MM.1S (cell line): ENCODE measurements at regions not wholly inside any gene's neighbourhood (a gene's known extent, or its start where the extent isn't known, plus 50 kb on each side); places are given as distances from the start of the nearest gene placed in this dataset.

Source experiments
- DNase-seq: peaks from one replicate; pipeline ENCODE4 v3.0.0-alpha.2; 2015
- H2AFZ ChIP-seq: fragments of 300-600 bp; sonication (generic); 2 replicates; pipeline ENCODE4 v1.6.0; 2016; ENCODE audit warnings: antibody characterized with exemption, low read length
- H3F3A ChIP-seq: fragments of 300-600 bp; sonication (generic); 2 replicates; pipeline ENCODE4 v1.6.1; 2016; ENCODE audit warnings: mild to moderate bottlenecking, antibody characterized with exemption, low read length, moderate library complexity, mixed read lengths; ENCODE audit not compliant: insufficient read depth
- H3K27ac ChIP-seq: fragments of 300-600 bp; sonication (generic); 2 replicates; pipeline ENCODE4 v1.5.1; 2016; ENCODE audit warnings: mild to moderate bottlenecking, low read length
- H3K27me3 ChIP-seq: fragments of 300-600 bp; sonication (generic); replicated peaks from 2 replicates; pipeline ENCODE4 v1.6.0; 2016; ENCODE audit warnings: low read length; ENCODE audit not compliant: insufficient read depth
- H3K36me3 ChIP-seq: fragments of 300-600 bp; sonication (generic); replicated peaks from 2 replicates; pipeline ENCODE4 v1.6.1; 2016; ENCODE audit warnings: mild to moderate bottlenecking, low read length, mixed read lengths; ENCODE audit not compliant: insufficient read depth
- H3K4me1 ChIP-seq: fragments of 300-600 bp; sonication (generic); 2 replicates; pipeline ENCODE4 v1.6.1; 2016; ENCODE audit warnings: low read length, mixed read lengths
- H3K4me2 ChIP-seq: fragments of 300-600 bp; sonication (generic); 2 replicates; pipeline ENCODE4 v1.6.0; 2016; ENCODE audit warnings: low read depth, low read length
- H3K4me3 ChIP-seq: fragments of 300-600 bp; sonication (generic); 2 replicates; pipeline ENCODE4 v1.5.1; 2016; ENCODE audit warnings: low read length, mixed read lengths
- H3K79me2 ChIP-seq: fragments of 300-600 bp; sonication (generic); 2 replicates; pipeline ENCODE4 v1.6.1; 2016; ENCODE audit warnings: mixed run types, low read length, mixed read lengths
- H3K9ac ChIP-seq: fragments of 300-600 bp; sonication (generic); 2 replicates; pipeline ENCODE4 v1.6.1; 2016; ENCODE audit warnings: low read length, mixed read lengths
- H3K9me2 ChIP-seq: fragments of 300-600 bp; sonication (generic); replicated peaks from 2 replicates; pipeline ENCODE4 v1.6.1; 2016; ENCODE audit warnings: mild to moderate bottlenecking, low read length, mixed read lengths; ENCODE audit not compliant: insufficient read depth
- H3K9me3 ChIP-seq: fragments of 300-600 bp; sonication (generic); replicated peaks from 2 replicates; pipeline ENCODE4 v1.6.1; 2016; ENCODE audit warnings: mild to moderate bottlenecking, low read length, mixed read lengths; ENCODE audit not compliant: insufficient read depth
- H4K20me1 ChIP-seq: fragments of 300-600 bp; sonication (generic); 2 replicates; pipeline ENCODE4 v1.6.1; 2016; ENCODE audit warnings: mild to moderate bottlenecking, low read length, moderate library complexity, mixed read lengths; ENCODE audit not compliant: insufficient read depth
- EZH2 ChIP-seq: fragments of 300-600 bp; sonication (generic); optimal IDR thresholded peaks from 2 replicates; pipeline ENCODE3; 2017; ENCODE audit warnings: low read depth, mild to moderate bottlenecking, antibody characterized with exemption, low read length, mixed read lengths
- EZH2phosphoT487 ChIP-seq: fragments of 300-600 bp; sonication (generic); IDR thresholded peaks from 2 replicates; pipeline ENCODE4 v1.6.1; 2018; ENCODE audit warnings: antibody characterized with exemption, low read length
- TF ChIP-seq, protein P1 (sequence below): fragments of 300-600 bp; sonication (generic); IDR thresholded peaks from 2 replicates; pipeline ENCODE4 v1.5.1; 2016; ENCODE audit warnings: antibody characterized with exemption, low read length, mixed read lengths

DNA sequence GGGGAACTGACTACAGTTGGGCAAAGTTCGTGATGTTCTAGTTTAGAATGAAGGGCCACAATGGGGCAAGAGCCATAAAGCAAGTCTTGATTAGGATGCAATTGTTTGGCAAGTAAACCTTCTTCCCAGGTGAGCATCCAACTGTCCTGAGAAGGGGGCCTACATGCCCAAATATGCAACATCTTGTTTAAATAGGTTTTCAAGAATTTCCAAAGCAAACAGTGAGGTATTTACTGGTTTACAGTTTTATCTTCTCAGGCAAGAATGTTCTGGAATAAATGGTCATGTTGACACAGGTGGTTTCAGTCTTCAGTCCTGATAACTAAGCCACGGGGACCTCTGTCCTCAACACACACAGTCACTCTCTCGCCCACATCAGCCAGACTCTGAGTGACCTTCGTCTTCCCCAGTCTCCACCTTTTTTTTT, 90.3 kb upstream of the FAM174B start:
- no peaks in the 10 kb centered on the region for H3K9me3 ChIP-seq
- TF ChIP-seq EZH2 (no peak), EZH2phosphoT487 (no peak)
- TF ChIP-seq, protein P1, sequence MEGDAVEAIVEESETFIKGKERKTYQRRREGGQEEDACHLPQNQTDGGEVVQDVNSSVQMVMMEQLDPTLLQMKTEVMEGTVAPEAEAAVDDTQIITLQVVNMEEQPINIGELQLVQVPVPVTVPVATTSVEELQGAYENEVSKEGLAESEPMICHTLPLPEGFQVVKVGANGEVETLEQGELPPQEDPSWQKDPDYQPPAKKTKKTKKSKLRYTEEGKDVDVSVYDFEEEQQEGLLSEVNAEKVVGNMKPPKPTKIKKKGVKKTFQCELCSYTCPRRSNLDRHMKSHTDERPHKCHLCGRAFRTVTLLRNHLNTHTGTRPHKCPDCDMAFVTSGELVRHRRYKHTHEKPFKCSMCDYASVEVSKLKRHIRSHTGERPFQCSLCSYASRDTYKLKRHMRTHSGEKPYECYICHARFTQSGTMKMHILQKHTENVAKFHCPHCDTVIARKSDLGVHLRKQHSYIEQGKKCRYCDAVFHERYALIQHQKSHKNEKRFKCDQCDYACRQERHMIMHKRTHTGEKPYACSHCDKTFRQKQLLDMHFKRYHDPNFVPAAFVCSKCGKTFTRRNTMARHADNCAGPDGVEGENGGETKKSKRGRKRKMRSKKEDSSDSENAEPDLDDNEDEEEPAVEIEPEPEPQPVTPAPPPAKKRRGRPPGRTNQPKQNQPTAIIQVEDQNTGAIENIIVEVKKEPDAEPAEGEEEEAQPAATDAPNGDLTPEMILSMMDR, result no peak
- no peak overlapping the region for H3K27ac ChIP-seq
- no peaks in the 10 kb centered on the region for H3K4me1 ChIP-seq
- no peak overlapping the region for H3K4me3 ChIP-seq
- H3K9me2 ChIP-seq, result no peaks in the 10 kb centered on the region
- no peaks in the 10 kb centered on the region for H3F3A ChIP-seq
- H3K36me3 ChIP-seq, result no peaks in the 10 kb centered on the region
- H3K79me2 ChIP-seq, result no peaks in the 10 kb centered on the region
- H4K20me1 ChIP-seq, result no peaks in the 10 kb centered on the region
- H3K4me2 ChIP-seq, result no peak overlapping the region
- H3K9ac ChIP-seq, result no peak overlapping the region
- H2AFZ ChIP-seq, result no peak overlapping the region
- no peak for DNase-seq
- H3K27me3 ChIP-seq, result no peaks in the 10 kb centered on the region

DNA sequence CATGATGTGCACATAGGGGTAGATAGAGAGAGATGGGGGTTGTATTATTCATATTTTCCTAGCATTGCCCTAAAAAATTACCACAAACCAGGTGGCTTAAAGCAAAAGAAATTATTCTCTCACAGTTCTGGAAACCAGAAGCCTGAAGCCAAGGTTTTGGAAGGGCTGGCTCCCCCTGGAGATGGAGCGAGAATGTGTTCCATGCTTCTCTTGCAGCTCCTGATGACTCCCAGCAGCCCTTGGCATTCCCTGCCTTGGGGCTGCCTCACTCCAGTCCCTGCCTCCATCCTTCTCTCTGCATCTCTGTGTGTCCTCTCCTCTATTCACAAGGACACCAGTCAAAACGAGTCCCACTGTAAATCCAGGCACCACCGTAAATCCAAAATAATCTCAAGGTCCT, 91.5 kb upstream of the FAM174B start:
- H3K9ac ChIP-seq, result no peak overlapping the region
- no peaks in the 10 kb centered on the region for H3K79me2 ChIP-seq
- TF ChIP-seq, protein P1, result no peak
- no peak for TF ChIP-seq EZH2phosphoT487
- no peak for TF ChIP-seq EZH2
- no peaks in the 10 kb centered on the region for H3K4me1 ChIP-seq
- H3K27ac ChIP-seq, result no peak overlapping the region
- no peaks in the 10 kb centered on the region for H3K9me2 ChIP-seq
- no peaks in the 10 kb centered on the region for H3F3A ChIP-seq
- no peak overlapping the region for H3K4me2 ChIP-seq
- DNase-seq, result no peak
- H3K9me3 ChIP-seq, result no peaks in the 10 kb centered on the region
- no peaks in the 10 kb centered on the region for H3K27me3 ChIP-seq
- no peaks in the 10 kb centered on the region for H3K36me3 ChIP-seq
- H3K4me3 ChIP-seq, result no peak overlapping the region
- H4K20me1 ChIP-seq, result no peaks in the 10 kb centered on the region
- no peak overlapping the region for H2AFZ ChIP-seq

DNA sequence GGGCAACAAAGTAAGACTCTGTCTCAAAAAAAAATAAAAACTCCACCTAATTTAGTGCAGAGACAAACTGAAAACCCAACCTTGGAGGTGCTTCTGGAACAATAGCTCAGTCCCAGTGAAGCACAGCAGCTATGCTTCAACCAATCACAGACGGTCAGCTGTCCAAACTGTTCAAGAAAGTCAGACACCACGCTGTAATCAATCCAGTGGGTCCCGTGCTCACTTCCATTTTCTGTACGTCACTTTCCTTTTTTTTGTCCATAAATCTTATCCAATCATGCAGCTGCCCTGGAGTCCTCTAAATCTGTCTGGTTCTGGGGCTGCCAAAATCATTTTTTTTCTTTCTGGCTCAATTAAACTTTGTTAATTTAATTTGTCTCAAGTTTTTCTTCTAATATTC, 93.6 kb upstream of the FAM174B start:
- H3K9me2 ChIP-seq, result no peaks in the 10 kb centered on the region
- no peaks in the 10 kb centered on the region for H3K36me3 ChIP-seq
- H3K4me2 ChIP-seq, result no peak overlapping the region
- H2AFZ ChIP-seq, result no peak overlapping the region
- H3K27ac ChIP-seq, result no peak overlapping the region
- H3K4me3 ChIP-seq, result no peak overlapping the region
- H3K4me1 ChIP-seq, result no peaks in the 10 kb centered on the region
- no peak overlapping the region for H3K9ac ChIP-seq
- no peaks in the 10 kb centered on the region for H3K27me3 ChIP-seq
- no peak for TF ChIP-seq EZH2
- TF ChIP-seq, protein P1, result no peak
- TF ChIP-seq EZH2phosphoT487, result no peak
- no peaks in the 10 kb centered on the region for H3K79me2 ChIP-seq
- DNase-seq, result no peak
- no peaks in the 10 kb centered on the region for H3F3A ChIP-seq
- no peaks in the 10 kb centered on the region for H4K20me1 ChIP-seq
- H3K9me3 ChIP-seq, result no peaks in the 10 kb centered on the region
